GM23248 (cell line): ENCODE measurements at regions not wholly inside any gene's neighbourhood (a gene's known extent, or its start where the extent isn't known, plus 50 kb on each side); places are given as distances from the start of the nearest gene placed in this dataset.

Experiments
- EZH2 ChIP-seq: fragments of 200-600 bp; sonication (generic); IDR thresholded peaks from 2 replicates; pipeline ENCODE4 v1.6.1; 2018; ENCODE audit warnings: antibody characterized with exemption, mild to moderate bottlenecking; ENCODE audit not compliant: insufficient read depth, poor library complexity, severe bottlenecking
- EZH2phosphoT487 ChIP-seq: fragments of 200-600 bp; sonication (generic); IDR thresholded peaks from 2 replicates; pipeline ENCODE4 v1.6.1; 2018; ENCODE audit warnings: antibody characterized with exemption, moderate library complexity, mild to moderate bottlenecking, low read depth; ENCODE audit not compliant: insufficient read depth

- TF ChIP-seq EZH2phosphoT487 (no peak), EZH2 (no peak)
Measured at GRCh38 chr12:59164991-59165718, 244.9 kb upstream of the LRIG3 start.
